ENCODE measurements at regions not wholly inside any gene's neighbourhood (a gene's known extent, or its start where the extent isn't known, plus 50 kb on each side); places are given as distances from the start of the nearest gene placed in this dataset.

DNA sequence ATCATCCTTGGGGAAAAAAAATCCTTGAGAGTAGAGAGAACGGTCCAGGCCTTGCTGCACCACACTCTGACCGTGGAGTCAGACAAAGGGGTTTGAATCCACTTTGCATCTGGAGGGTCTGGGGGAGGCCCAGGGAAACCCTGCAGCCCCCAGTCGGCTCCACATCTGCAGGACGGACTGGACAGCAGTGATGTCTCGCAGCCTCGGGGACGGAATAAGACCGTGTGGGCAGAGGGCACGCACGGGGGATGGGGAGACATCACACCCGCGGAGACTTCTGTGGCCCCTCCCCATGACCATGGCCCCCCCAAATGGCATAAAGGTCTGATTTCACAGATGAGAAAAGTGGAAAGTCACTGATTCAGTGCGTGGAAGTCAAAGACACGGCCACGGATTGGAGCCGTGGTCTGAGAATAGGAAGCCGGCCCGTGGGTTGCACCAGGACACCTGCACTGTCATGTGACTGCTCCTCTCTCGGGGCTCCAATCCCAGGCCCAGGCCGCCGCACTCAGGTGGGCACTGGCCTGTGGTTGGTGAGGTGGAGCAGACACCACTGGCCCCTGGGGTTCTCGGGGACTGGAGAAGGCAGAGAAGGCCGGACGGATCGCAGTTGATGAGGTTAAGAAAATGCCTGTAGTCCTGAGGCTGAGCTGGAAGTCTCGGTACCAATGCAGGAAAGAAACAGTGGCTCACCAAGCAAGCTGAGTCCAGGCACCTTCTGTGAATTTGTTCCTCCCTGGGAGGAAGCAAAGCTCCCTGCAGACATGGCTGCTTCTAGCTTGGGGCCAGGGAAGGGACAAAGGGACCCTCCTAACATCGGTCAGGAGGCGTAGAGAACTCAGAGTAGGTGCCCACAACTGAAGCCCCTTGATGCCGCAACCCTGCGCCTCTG lies 61.8 kb downstream of the RTP5 start:
- TF ChIP-seq CTCF (IDR thresholded peaks at IDR 0.05 in 2 of 3, conservative IDR thresholded peaks at IDR 0.05 in 1 of 3; ENCODE audit: borderline replicate concordance in 1 of 3, insufficient read depth in 1 of 3, low read depth in 2 of 3, low read length in 2 of 3): no peak
- TF ChIP-seq POLR2AphosphoS5 (IDR thresholded peaks at IDR 0.05; ENCODE audit: low read depth, low read length): no peak
- no peak for TF ChIP-seq ZNF274 (IDR thresholded peaks at IDR 0.05; ENCODE audit: low read depth, low read length)
- TF ChIP-seq ATF3 (IDR thresholded peaks at IDR 0.05): no peak
- no peak for TF ChIP-seq ELF1 (IDR thresholded peaks at IDR 0.05; ENCODE audit: borderline replicate concordance, low read depth)
- no peak for TF ChIP-seq YY1 (IDR thresholded peaks at IDR 0.05; ENCODE audit: extremely low read depth, insufficient replicate concordance, low read depth, low read length)
- TF ChIP-seq, protein P1, sequence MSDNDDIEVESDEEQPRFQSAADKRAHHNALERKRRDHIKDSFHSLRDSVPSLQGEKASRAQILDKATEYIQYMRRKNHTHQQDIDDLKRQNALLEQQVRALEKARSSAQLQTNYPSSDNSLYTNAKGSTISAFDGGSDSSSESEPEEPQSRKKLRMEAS (IDR thresholded peaks at IDR 0.05): no peak
- no peak for TF ChIP-seq POLR2A (IDR thresholded peaks at IDR 0.05; ENCODE audit: borderline replicate concordance, extremely low read depth, insufficient read depth, insufficient read length)
- no peak for TF ChIP-seq CEBPB (IDR thresholded peaks at IDR 0.05; ENCODE audit: low read depth)
- no peak for TF ChIP-seq ZFX (IDR thresholded peaks at IDR 0.05)
- no peak for TF ChIP-seq SIN3A (IDR thresholded peaks at IDR 0.05; ENCODE audit: low read depth)
